Uterus (tissue), 3 donors: ENCODE measurements at regions not wholly inside any gene's neighbourhood (a gene's known extent, or its start where the extent isn't known, plus 50 kb on each side); places are given as distances from the start of the nearest gene placed in this dataset.

Experiments used
- DNase-seq, 2 donors: peaks; one replicate each; pipeline ENCODE4 v3.0.0-alpha.2; 2019 to 2020
- H3K27ac ChIP-seq, 2 donors: fragments of 200-600 bp; sonication (generic); 1 replicate in 1 of 2; 2 replicates in 1 of 2; pipeline ENCODE4 v1.5.1; 2016 to 2018
- H3K27me3 ChIP-seq, 2 donors: fragments of 200-600 bp; sonication (generic); one replicate each; pipeline ENCODE4 v1.5.1; 2018 to 2019; ENCODE audit warnings: control low read depth in 1 of 2
- H3K36me3 ChIP-seq, 2 donors: fragments of 200-600 bp; sonication (generic); one replicate each; pipeline ENCODE4 v1.5.1; 2019; ENCODE audit warnings: control low read depth in 1 of 2
- H3K4me1 ChIP-seq, 2 donors: fragments of 200-600 bp; sonication (generic); one replicate each; pipeline ENCODE4 v1.5.1; 2018 to 2019; ENCODE audit warnings: control low read depth in 1 of 2
- H3K4me3 ChIP-seq, 2 donors: fragments of 200-600 bp; sonication (generic); 1 replicate in 1 of 2; 2 replicates in 1 of 2; pipeline ENCODE4 v1.5.1; 2018 to 2019; ENCODE audit warnings: mild to moderate bottlenecking in 1 of 2
- H3K9me3 ChIP-seq, 2 donors: fragments of 200-600 bp; sonication (generic); one replicate each; pipeline ENCODE4 v1.5.1; 2019; ENCODE audit warnings: control low read depth in 1 of 2
- CTCF ChIP-seq, 4 experiments: fragments of 200-600 bp in 2 of 4; fragments of 450-650 bp in 2 of 4; sonication (generic) in 2 of 4; IDR thresholded peaks; one replicate each; pipeline ENCODE4 v1.5.1; 2016 to 2019; ENCODE audit warnings: antibody characterized with exemption in 4 of 4, mild to moderate bottlenecking in 2 of 4, moderate library complexity in 1 of 4
- POLR2A ChIP-seq, 2 donors: fragments of 450-650 bp; IDR thresholded peaks; one replicate each; pipeline ENCODE4 v1.6.1; 2016; ENCODE audit warnings: antibody characterized with exemption in 2 of 2, mild to moderate bottlenecking in 1 of 2, moderate library complexity in 1 of 2
- intact Hi-C: fragments of 100-400 bp; cut with DNase I; formaldehyde crosslinking; loops from one replicate; pipeline ENCODE4 v1.15.1; 2023; ENCODE audit warnings: low total_unique reads
- donor health status: DM: yes; HTN: yes; CAD: no.

- H3K36me3 ChIP-seq, result no peaks in the 10 kb centered on the region
- intact Hi-C loops, result no loop called here
- DNase-seq, result no peak
- H3K4me1 ChIP-seq, result no peaks in the 10 kb centered on the region
- no peak overlapping the region for H3K27ac ChIP-seq
- no peaks in the 10 kb centered on the region for H3K9me3 ChIP-seq
- no peak overlapping the region for H3K4me3 ChIP-seq
- no peaks in the 10 kb centered on the region for H3K27me3 ChIP-seq
- TF ChIP-seq CTCF (IDR thresholded peaks at IDR 0.05) (no peak), POLR2A (IDR thresholded peaks at IDR 0.05) (no peak)
Observed at GRCh38 chr1:223011505-223011856, 131.6 kb downstream of the TLR5 start.

- no peaks in the 10 kb centered on the region for H3K36me3 ChIP-seq
- H3K27ac ChIP-seq, result no peak overlapping the region
- H3K4me3 ChIP-seq, result no peak overlapping the region
- intact Hi-C loops, result no loop called here
- no peaks in the 10 kb centered on the region for H3K27me3 ChIP-seq
- H3K9me3 ChIP-seq, result no peaks in the 10 kb centered on the region
- H3K4me1 ChIP-seq, result no peaks in the 10 kb centered on the region
- TF ChIP-seq POLR2A (IDR thresholded peaks at IDR 0.05) (no peak), CTCF (IDR thresholded peaks at IDR 0.05) (no peak)
- DNase-seq, result no peak
Observed at GRCh38 chr1:223012176-223012788, 130.8 kb downstream of the TLR5 start.

GRCh38 chr1:223012938-223013337 is 130.1 kb downstream of the TLR5 start:
- TF ChIP-seq POLR2A (IDR thresholded peaks at IDR 0.05) (no peak), CTCF (IDR thresholded peaks at IDR 0.05) (no peak)
- intact Hi-C loops, result no loop called here
- Histone ChIP-seq H3K9me3 (no peaks in the 10 kb centered on the region), H3K36me3 (no peaks in the 10 kb centered on the region), H3K4me3 (no peak overlapping the region), H3K27ac (no peak overlapping the region), H3K27me3 (no peaks in the 10 kb centered on the region), H3K4me1 (no peaks in the 10 kb centered on the region)
- no peak for DNase-seq

GRCh38 chr1:223014142-223014873 is 128.7 kb downstream of the TLR5 start:
- intact Hi-C loops, result no loop called here
- no peak overlapping the region for H3K4me3 ChIP-seq
- H3K4me1 ChIP-seq, result no peaks in the 10 kb centered on the region
- H3K9me3 ChIP-seq, result no peaks in the 10 kb centered on the region
- H3K27me3 ChIP-seq, result no peaks in the 10 kb centered on the region
- no peak for TF ChIP-seq POLR2A (IDR thresholded peaks at IDR 0.05)
- no peak for TF ChIP-seq CTCF (IDR thresholded peaks at IDR 0.05)
- no peaks in the 10 kb centered on the region for H3K36me3 ChIP-seq
- no peak overlapping the region for H3K27ac ChIP-seq
- no peak for DNase-seq

- no peak for DNase-seq
- TF ChIP-seq CTCF (IDR thresholded peaks at IDR 0.05) (no peak), POLR2A (IDR thresholded peaks at IDR 0.05) (no peak)
- no peaks in the 10 kb centered on the region for H3K36me3 ChIP-seq
- H3K27me3 ChIP-seq, result no peaks in the 10 kb centered on the region
- H3K4me3 ChIP-seq, result no peak overlapping the region
- H3K4me1 ChIP-seq, result no peaks in the 10 kb centered on the region
- H3K27ac ChIP-seq, result no peak overlapping the region
- intact Hi-C loops, result no loop called here
- no peaks in the 10 kb centered on the region for H3K9me3 ChIP-seq
Observed at GRCh38 chr1:223016381-223016780, 126.7 kb downstream of the TLR5 start.
